8988T (cell line): ENCODE measurements at regions not wholly inside any gene's neighbourhood (a gene's known extent, or its start where the extent isn't known, plus 50 kb on each side); places are given as distances from the start of the nearest gene placed in this dataset.

Experiments
- DNase-seq: peaks from one replicate; pipeline ENCODE4 v3.0.0; 2011

GRCh38 chr11:116598036-116598435 lies 174.8 kb downstream of the BUD13 start:
- no peak for DNase-seq

GRCh38 chr11:116596346-116597260 lies 176.2 kb downstream of the BUD13 start:
- no peak for DNase-seq

DNA sequence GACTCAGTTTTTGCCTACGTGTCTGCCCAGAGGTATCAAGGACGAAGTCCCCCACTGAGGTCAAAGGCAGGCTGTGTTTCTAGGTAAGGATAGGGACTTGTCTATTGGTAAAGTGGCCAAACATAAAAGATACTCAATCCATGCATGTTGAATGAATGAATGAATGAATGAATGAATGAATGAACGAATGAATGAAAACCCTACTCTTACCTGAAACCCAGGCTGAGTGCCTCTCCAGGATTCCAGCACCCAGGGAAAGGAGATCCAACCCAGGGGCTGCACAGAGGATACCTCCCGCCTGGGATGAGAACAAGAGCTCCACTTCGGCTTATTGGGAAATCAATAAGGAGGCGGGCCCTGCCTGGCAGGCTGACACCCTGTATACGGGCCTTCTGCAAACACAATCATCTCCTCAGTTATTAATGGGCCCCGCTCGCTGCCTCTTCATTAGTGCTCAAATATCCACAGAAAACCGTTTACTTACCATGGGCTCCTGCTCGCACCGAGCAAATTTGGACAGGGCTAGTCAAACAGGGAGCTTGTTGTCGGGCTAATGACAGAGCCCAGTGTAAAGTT lies 177.4 kb downstream of the BUD13 start:
- DNase-seq, result no peak

- no peak for DNase-seq
Observed at GRCh38 chr11:116590844-116591570, 181.8 kb downstream of the BUD13 start.

GRCh38 chr11:116589402-116589801 lies 183.4 kb downstream of the BUD13 start:
- no peak for DNase-seq

GRCh38 chr11:116586392-116586791 lies 186.4 kb downstream of the BUD13 start:
- no peak for DNase-seq

DNA sequence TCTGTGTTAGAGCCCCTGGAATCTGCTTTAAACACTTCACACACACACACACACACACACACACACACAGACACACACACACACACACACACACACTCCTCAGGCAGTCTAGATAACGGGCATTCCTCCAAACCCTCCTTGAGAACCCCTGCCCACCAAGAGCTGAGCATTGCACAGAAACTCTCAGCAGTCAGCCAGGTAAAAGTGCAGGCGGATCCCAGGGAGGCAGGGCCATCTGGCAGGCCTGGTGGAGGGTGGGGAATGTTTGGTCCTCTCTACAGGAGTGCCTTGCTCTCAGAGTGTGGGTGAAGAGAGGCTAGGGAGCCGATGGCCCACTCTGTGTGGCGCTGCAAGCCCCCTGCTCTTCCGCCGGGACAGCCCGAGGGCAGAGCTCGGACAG lies 190.2 kb downstream of the BUD13 start:
- no peak for DNase-seq

- DNase-seq, result no peak
Observed at GRCh38 chr11:116581349-116581748, 191.4 kb downstream of the BUD13 start.

DNA sequence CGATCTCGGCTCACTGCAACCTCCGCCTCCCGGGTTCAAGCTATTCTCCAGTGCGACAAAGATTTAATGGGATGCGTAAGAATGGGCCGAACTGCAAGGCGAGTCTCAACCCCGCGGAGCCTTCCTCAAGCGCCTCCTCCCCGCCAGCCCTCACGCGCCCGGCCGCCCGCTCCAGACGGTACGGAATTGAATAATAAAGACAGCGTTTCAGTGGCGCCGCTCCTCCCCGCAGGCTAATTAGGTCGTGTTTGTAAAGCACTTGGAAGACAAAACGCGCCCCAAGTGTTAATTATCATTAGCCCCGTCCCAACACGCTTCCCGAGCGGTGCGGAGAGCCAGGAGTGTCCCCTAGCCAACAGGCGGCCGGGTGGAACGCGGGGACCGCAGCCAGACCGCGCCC lies 192.0 kb downstream of the BUD13 start:
- no peak for DNase-seq

- DNase-seq, result no peak
Observed at GRCh38 chr11:116579857-116580727, 192.7 kb downstream of the BUD13 start.

DNA sequence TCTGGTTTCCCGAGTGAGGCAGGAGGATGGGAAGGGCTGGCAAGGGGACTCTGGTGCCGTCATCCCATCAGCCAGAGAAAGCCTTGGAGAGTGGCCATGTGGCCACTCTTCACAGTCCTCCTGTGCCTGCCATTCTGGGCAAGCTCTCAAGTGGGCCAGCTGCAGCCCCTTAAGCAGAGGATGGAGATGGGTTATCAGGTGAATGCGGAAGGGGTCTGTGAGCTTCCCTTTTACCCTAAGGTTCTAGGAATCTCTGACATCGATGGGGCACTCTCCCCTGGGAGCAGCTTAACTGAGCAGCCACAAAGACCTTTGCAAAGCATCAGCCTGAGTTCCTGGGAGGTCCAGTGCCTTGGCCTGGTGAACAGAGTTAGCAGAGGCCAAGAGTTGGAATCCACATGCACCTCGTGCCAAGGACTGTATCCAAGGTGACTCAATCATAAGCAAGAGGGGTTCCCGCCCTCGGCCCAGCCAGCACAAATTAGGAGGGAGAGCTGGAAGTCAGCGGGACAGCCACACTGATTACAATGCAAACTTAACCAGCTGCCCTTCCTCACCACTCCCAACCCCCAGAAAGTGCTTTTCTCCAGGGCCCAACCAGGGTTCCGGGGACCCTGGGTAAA lies 193.6 kb downstream of the BUD13 start:
- DNase-seq, result no peak

- DNase-seq, result no peak
Observed at GRCh38 chr11:116577956-116578355, 194.8 kb downstream of the BUD13 start.

- DNase-seq, result no peak
Observed at GRCh38 chr11:116577273-116577672, 195.5 kb downstream of the BUD13 start.

DNA sequence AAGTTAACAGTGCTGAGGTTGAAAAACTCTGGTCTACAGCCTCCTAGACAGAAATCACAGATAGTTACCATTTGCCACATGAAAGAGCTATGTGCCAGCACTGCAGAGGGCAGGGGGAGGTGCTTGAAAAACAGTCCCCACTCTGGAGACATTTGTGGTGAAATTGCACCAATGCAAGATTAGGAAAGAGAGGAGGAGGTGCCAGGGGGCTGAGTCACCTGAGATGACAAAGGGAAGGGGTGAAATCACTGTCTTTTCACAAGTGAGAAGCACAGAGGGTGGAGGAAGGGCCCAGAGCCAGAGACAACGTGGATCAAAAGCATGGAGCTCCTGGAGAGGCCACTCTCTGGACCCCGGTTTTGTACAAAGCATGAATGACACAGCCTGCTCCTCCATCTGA lies 196.3 kb downstream of the BUD13 start:
- DNase-seq, result no peak

GRCh38 chr11:116567721-116568242 lies 205.0 kb downstream of the BUD13 start:
- DNase-seq, result no peak

- no peak for DNase-seq
Observed at GRCh38 chr11:116563712-116564047, 209.1 kb downstream of the BUD13 start.

DNA sequence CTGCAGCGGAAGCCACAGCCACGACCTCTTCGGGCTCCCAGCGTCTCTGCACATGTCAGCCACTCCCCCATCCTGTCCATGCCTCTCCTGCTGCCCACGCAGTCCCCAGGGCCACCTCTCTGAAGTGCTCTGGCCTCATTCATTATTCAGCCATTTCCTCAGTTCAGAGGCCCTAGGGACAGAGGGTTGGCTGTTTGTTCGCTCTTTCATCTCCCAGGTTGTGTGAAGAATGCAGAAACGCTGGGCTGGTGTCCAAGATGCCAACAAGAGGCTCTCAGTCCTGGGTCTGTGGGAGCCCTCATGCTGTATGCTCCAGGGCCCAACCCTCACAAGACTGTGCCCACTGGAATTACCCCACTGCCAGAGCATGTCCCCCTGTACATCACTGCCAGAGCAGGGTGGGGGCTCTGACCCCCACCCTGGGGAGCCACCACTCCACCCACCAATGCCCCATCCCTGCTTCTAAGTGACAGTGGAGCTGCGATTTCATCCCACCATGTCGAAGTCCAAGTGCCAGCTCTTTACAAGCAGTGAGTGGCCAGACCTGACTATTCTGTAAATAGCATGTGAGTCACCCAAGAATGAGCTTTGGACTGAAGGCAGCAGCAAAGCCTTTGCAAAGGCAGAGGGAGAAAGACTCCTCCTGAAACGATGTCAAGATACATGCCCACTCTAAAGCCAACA lies 209.6 kb downstream of the BUD13 start:
- no peak for DNase-seq

- DNase-seq, result no peak
Observed at GRCh38 chr11:116560589-116560988, 212.2 kb downstream of the BUD13 start.

DNA sequence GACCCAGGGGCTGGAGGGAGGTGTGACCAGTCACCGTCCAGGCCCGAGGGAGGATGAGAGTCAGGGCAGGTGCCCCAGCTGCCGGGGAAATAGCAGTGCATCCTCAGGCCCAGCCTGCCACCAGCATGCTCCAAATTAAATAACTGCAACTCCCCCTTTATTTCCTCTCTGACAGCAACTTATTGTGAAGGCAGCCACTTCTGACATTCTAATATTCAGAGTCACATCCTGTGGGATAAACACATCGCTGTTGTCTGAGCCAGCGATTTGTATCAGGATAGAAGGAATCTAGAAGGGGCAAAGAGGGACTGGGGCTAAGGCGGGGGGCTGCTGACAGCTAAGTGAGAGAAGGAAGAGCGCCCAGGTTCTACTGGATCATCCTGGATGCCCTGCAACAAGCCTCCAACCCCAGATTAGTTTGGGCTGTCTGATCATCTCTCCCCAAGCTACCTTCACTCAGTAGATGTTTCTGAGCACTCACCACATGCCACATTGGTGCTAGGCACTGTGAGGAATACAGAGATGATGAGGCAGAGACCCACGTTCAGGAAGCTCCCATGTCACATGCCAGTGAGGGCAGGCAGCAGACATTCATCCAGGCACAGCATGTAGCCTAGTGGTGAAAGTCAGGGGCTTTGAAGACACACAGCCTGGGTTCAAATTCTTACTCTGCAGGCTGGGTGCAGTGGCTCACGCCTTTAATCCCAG lies 214.1 kb downstream of the BUD13 start:
- peak; percentile 69 for DNase-seq

DNA sequence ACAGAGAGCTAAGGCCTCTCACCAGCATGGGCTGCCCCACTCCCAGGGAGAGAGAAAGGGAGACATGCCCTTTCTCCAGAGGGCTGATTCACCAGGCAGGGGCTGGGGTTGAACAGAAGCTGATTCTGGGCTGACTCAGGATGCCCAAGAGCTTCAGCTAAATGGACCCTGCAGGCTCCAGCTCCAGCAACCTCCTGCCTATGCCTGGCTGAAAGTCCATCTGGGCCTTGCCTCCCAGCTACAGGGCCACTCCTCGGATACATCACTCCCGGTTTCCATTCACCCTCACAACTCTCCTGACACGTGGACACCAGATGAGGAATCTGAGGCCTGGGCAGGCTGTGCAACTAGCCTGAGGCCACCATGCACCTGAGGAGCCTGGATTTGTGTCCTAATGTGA lies 215.5 kb downstream of the BUD13 start:
- DNase-seq, result no peak

DNA sequence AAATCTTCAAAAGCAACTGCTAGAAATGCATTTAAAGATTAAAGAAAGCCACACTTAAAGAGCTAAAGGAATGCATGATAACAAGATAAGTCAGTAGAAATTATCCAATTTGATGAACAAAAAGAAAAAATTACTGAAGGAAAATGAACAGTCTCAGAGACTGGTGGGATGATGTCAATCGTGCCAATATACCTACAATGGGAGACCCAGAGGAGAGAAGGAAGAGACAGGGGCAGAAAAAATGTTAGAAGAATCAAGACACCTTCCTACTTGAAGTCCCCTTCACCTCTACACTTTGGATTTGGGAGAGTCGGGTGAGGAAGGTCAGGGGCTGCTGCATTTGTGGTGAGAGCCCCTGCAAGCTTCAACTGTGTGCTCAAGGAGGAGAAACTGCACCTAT lies 216.3 kb downstream of the BUD13 start:
- no peak for DNase-seq
